ENCODE measurements at regions not wholly inside any gene's neighbourhood (a gene's known extent, or its start where the extent isn't known, plus 50 kb on each side); places are given as distances from the start of the nearest gene placed in this dataset.

- DNase-seq (ENCODE audit: extremely low spot score) = no peak
- no peak for TF ChIP-seq CTCF (IDR thresholded peaks at IDR 0.05; ENCODE audit: control extremely low read depth, extremely low read depth, low read depth, missing control alignments)
- ChIA-PET POLR2A (no interaction called here), CTCF (no interaction called here)
These were observed 209.7 kb upstream of the SGO1 start for GRCh38 chr3:20395692-20396091.

- no peak for DNase-seq (ENCODE audit: extremely low spot score)
- ChIA-PET POLR2A (no interaction called here), CTCF (interaction anchor here (1.7 kb wide), 1 partner anchor 10 kb away, joined by 3 read pairs; no protein-coding TSS in a partner anchor)
- no peak for TF ChIP-seq CTCF (IDR thresholded peaks at IDR 0.05; ENCODE audit: control extremely low read depth, extremely low read depth, low read depth, missing control alignments)
These were observed 208.2 kb upstream of the SGO1 start for GRCh38 chr3:20394243-20394642.

GRCh38 chr3:20391644-20392043 lies 205.6 kb upstream of the SGO1 start:
- DNase-seq (ENCODE audit: extremely low spot score) = no peak
- ChIA-PET POLR2A (no interaction called here), CTCF (no interaction called here)
- TF ChIP-seq CTCF (IDR thresholded peaks at IDR 0.05; ENCODE audit: control extremely low read depth, extremely low read depth, low read depth, missing control alignments) = no peak

GRCh38 chr3:20388971-20389370 lies 203.0 kb upstream of the SGO1 start:
- ChIA-PET POLR2A (no interaction called here), CTCF (interaction anchor here (1.2 to 1.5 kb wide), 2 partner anchors 8 to 13 kb away, joined by 4 read pairs; no protein-coding TSS in a partner anchor)
- no peak for TF ChIP-seq CTCF (IDR thresholded peaks at IDR 0.05; ENCODE audit: control extremely low read depth, extremely low read depth, low read depth, missing control alignments)
- DNase-seq (ENCODE audit: extremely low spot score) = no peak

GRCh38 chr3:20380295-20380694 lies 194.3 kb upstream of the SGO1 start:
- TF ChIP-seq CTCF (IDR thresholded peaks at IDR 0.05; ENCODE audit: control extremely low read depth, extremely low read depth, low read depth, missing control alignments) = no peak
- no peak for DNase-seq (ENCODE audit: extremely low spot score)
- ChIA-PET POLR2A (no interaction called here), CTCF (interaction anchor here (1.5 kb wide), 1 partner anchor 25 kb away, joined by 5 read pairs; no protein-coding TSS in a partner anchor)

GRCh38 chr3:20378315-20378714 lies 192.3 kb upstream of the SGO1 start:
- no peak for TF ChIP-seq CTCF (IDR thresholded peaks at IDR 0.05; ENCODE audit: control extremely low read depth, extremely low read depth, low read depth, missing control alignments)
- no peak for DNase-seq (ENCODE audit: extremely low spot score)
- ChIA-PET CTCF (no interaction called here), POLR2A (no interaction called here)

- ChIA-PET POLR2A (no interaction called here), CTCF (no interaction called here)
- TF ChIP-seq CTCF (IDR thresholded peaks at IDR 0.05; ENCODE audit: control extremely low read depth, extremely low read depth, low read depth, missing control alignments) = no peak
- DNase-seq (ENCODE audit: extremely low spot score) = no peak
These were observed 190.7 kb upstream of the SGO1 start for GRCh38 chr3:20376665-20377217.

All from GM10248 (cell line).